ENCODE measurements at regions not wholly inside any gene's neighbourhood (a gene's known extent, or its start where the extent isn't known, plus 50 kb on each side); places are given as distances from the start of the nearest gene placed in this dataset.
A peak's percentile ranks its signal among the peaks of the same experiment; 100 is the strongest.
"Not testable (repeated sequence)": the region's sequence is repeated elsewhere in the genome, so short reads cannot be mapped to it uniquely, and the experiment has no call there.

GRCh38 chr12:119931402-119931801 is 54.3 kb upstream of the CIT start:
- DNase-seq (ENCODE audit: low read depth in 2 of 2) = no peak

GRCh38 chr12:119932921-119933320 is 55.8 kb upstream of the CIT start:
- no peak for DNase-seq (ENCODE audit: low read depth in 2 of 2)

- DNase-seq (ENCODE audit: low read depth in 2 of 2) = not testable (repeated sequence)
Observed at GRCh38 chr12:119934780-119935179, 54.3 kb upstream of the BICDL1 start.

- DNase-seq (ENCODE audit: low read depth in 2 of 2) = no peak
Observed at GRCh38 chr12:119936705-119937311, 52.2 kb upstream of the BICDL1 start.

- peak; percentile 21 for DNase-seq (ENCODE audit: low read depth in 2 of 2)
Observed at GRCh38 chr12:119938049-119938667, 50.9 kb upstream of the BICDL1 start.
